ENCODE measurements at regions not wholly inside any gene's neighbourhood (a gene's known extent, or its start where the extent isn't known, plus 50 kb on each side); places are given as distances from the start of the nearest gene placed in this dataset.

DNA sequence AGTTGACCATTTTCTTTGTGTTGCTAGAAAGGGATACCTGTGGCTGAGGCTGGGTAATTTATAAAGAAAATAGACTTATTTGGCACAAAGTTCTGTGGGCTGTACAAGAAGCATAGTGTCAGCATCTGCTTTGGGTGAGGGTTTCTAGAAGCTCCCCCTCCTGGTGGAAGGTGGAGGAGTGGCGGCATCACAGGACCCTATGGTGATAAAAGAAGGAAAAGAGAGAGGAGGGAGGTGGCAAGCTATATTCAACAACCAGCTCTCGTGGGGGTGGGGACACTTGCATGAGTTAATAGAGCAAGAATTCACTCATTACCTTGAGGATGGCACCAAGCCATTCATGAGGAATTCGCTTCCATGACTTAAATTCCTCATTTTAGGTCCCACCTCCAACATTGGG is 2041.4 kb upstream of the CDH9 start:
- Histone ChIP-seq H2BK15ac (ENCODE audit: low read depth, low read length) (no peak overlapping the region), H2BK120ac (ENCODE audit: low read depth, low read length, poor library complexity, severe bottlenecking) (no peak overlapping the region), H3K27ac (ENCODE audit: insufficient read length, low read depth, low read length) (no peak overlapping the region), H4K20me1 (ENCODE audit: control insufficient read depth, insufficient read depth, insufficient read length) (no peaks in the 10 kb centered on the region), H3K23ac (ENCODE audit: insufficient read length, low read depth, low read length) (no peak overlapping the region), H3K4me2 (ENCODE audit: insufficient read depth, insufficient read length, low read length) (no peak overlapping the region), H4K8ac (replicated peaks; ENCODE audit: insufficient read length, low read depth, low read length) (no peak overlapping the region), H2BK5ac (ENCODE audit: insufficient read length, low read length) (no peak overlapping the region), H2AFZ (ENCODE audit: low read length) (no peak overlapping the region), H2AK5ac (ENCODE audit: insufficient read length, low read length) (no peak overlapping the region), H3K9me3 (ENCODE audit: control insufficient read depth, low read depth, low read length) (no peaks in the 10 kb centered on the region), H3K9ac (ENCODE audit: extremely low read depth, insufficient read length, low read length) (no peak overlapping the region), H3K4ac (ENCODE audit: low read depth, low read length) (no peak overlapping the region), H3K14ac (ENCODE audit: insufficient read depth, low read length) (no peak overlapping the region), H3T11ph (ENCODE audit: low read length) (no peak overlapping the region), H2BK12ac (ENCODE audit: insufficient read length, low read depth, low read length) (no peak overlapping the region), H3K18ac (ENCODE audit: insufficient read length, low read depth, low read length) (no peak overlapping the region), H3K79me2 (ENCODE audit: insufficient read depth, low read length) (no peaks in the 10 kb centered on the region), H3K27me3 (ENCODE audit: insufficient read depth, low read length) (no peaks in the 10 kb centered on the region), H3K23me2 (ENCODE audit: insufficient read length, low read depth, low read length, poor library complexity, severe bottlenecking) (no peaks in the 10 kb centered on the region), H3K79me1 (ENCODE audit: insufficient read depth, low read depth, low read length, poor library complexity, severe bottlenecking) (no peaks in the 10 kb centered on the region), H4K91ac (ENCODE audit: insufficient read length, low read depth, low read length) (no peak overlapping the region), H3K56ac (ENCODE audit: insufficient read length, low read depth, low read length) (no peak overlapping the region), H4K5ac (ENCODE audit: insufficient read length, low read depth, low read length) (no peak overlapping the region), H2BK20ac (ENCODE audit: low read depth, low read length, poor library complexity, severe bottlenecking) (no peak overlapping the region), H3K4me1 (ENCODE audit: insufficient read depth, low read length) (no peaks in the 10 kb centered on the region)
- Mint-ChIP-seq H3K36me3 (ENCODE audit: insufficient read depth in 1 of 3, low read depth in 3 of 3) (no peaks in the 10 kb centered on the region; a peak in 1 of 7 replicates), H3K4me1 (peaks cover 5 to 11% of the 10 kb centered on the region in 2 experiments; a peak in 3 of 4 replicates), H3K4me3 (no peak overlapping the region), H3K27ac (no peak overlapping the region), H3K27me3 (ENCODE audit: low read depth) (no peaks in the 10 kb centered on the region), H3K9me3 (no peaks in the 10 kb centered on the region)
- WGBS (ENCODE audit: extremely low coverage, insufficient read length, low lambda C conversion rate) = no CpG with 5 or more reads among the region's 3 CpGs
- DNase-seq = peak; percentile 63
- peak; percentile 71 for TF ChIP-seq CTCF (conservative IDR thresholded peaks at IDR 0.05)

All from H9 (cell line).